ENCODE measurements at regions not wholly inside any gene's neighbourhood (a gene's known extent, or its start where the extent isn't known, plus 50 kb on each side); places are given as distances from the start of the nearest gene placed in this dataset.
"Not testable (repeated sequence)": the region's sequence is repeated elsewhere in the genome, so short reads cannot be mapped to it uniquely, and the experiment has no call there.

DNA sequence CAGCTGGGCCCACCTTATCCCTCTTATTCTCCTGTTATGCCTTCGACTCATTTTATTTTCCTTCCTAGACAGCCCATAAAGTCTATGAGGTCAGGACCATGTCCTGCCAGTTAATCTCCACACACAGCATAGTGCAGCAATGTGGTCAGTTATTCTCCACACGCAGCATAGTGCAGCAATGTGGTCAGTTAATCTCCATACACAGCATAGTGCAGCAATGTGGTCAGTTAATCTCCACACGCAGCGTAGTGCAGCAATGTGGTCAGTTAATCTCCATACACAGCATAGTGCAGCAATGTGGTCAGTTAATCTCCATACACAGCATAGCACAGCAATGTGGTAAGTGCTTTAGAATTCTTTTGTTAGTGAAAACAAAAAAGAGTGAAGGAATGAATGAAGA, 77.8 kb downstream of the TEX36 start:
- DNase-seq (ENCODE audit: low read depth in 2 of 2) = no peak

DNA sequence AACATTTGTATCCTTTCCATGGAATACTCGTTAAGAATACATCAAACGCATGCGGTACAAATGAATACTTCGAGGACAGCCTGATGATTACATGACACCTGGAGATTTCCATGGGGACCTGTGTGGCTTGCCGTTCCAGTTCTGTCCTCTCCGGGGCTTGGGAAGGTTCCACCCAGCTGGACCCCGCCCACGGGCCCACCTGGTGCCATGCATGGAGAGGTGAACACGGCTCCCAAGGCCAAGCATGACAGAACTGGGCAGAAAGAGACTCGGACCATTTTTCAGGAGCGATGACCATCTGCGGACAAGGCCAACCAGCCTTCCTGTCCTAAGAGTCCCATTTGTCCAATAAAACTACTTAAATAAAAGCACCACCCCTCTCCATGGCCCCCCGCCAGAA, 80.1 kb downstream of the TEX36 start:
- no peak for DNase-seq (ENCODE audit: low read depth in 2 of 2)

DNA sequence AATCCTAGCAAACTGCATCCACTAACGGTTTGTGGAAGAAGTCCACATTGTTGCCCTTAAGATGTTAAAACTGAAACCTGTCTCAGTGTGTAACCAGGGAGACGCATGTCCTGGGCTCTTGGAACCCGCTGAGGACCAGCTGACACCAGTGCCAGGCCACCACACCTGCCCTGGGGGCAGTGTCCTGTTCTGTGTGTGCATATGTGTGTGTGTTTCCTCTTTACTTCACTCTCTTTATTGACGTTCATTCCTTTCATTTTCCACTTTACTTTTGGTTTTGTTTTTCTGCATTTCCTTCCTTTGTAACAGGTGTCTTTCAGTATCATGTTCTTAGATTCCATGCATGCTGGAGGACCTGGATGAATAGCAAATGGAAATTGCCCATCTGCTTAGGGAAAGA, 83.8 kb downstream of the TEX36 start:
- DNase-seq (ENCODE audit: low read depth in 2 of 2) = no peak

DNA sequence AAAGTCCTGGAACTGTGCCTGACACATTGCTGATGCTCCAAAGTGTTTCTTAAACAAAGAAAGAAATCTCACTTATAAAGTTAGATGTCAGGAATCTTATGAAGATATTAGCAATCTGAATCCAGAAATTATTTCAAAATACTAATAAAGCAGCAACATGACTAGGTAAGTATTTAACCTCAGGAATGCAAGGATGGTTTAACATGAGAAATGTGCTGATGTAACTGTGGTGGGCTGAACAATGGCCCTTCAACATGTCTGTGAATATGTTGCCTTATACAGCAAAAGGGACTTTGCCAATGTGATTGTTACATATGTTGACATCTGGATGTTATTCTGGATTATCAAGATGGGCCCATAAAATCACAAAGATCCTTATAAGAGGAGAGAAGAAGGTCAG, 87.1 kb downstream of the TEX36 start:
- no peak for DNase-seq (ENCODE audit: low read depth in 2 of 2)

DNA sequence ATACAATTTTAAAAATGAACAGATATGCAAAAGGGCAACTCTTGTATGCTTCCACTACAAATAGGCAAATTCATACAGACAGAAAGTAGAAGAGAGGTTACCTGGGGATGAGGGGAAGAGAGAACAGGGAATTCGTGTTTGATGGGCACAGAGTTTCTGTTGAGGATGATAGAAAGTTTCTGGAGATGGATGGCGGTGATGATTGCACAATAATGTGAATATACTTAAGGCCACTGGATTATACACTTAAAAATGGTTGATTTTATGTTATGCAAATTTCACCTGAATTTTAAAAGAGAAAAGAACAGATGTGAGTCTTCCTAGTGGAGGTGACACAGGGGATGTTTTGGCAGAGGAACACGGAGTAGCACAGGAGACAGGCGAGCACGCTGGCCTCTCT, 89.3 kb downstream of the TEX36 start:
- no peak for DNase-seq (ENCODE audit: low read depth in 2 of 2)

DNA sequence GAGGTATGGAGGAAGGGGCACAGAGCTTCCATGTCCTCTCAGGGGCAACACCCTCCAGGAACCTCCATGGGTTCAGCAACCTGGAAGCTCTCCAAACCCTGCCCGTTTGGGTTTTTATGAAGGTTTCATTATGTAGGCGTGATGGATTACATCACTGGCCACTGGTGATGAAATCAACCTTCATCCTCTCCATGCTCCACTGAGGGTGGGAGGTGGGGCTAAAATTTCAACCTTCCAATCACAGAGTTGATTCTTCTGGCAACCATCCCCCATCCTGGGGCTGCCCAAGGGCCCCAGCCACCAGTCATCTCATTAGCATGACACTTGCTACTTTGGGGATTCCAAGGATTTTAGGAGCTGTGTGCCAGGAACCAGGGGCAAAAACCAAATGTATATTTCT, 90.1 kb downstream of the TEX36 start:
- DNase-seq (ENCODE audit: low read depth in 2 of 2) = no peak

DNA sequence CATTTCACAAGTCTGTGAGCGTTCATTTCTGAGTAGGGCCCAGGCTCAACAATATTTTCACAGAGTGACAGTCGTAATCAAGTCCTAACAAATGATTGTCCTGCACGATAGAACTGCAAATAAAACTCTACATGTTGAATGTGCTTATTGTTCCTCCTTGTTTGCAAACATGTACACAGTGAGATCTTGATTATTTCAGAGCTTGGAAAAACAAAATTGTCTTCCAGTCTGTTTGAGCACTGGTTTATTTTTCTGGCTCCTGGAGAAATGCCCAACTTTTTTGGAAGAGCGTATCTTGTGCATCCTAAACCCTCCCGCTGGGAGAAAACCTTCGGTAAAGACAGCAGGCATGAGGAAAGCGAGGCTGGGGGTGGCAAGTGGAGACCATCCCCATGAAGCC, 91.1 kb downstream of the TEX36 start:
- no peak for DNase-seq (ENCODE audit: low read depth in 2 of 2)

DNA sequence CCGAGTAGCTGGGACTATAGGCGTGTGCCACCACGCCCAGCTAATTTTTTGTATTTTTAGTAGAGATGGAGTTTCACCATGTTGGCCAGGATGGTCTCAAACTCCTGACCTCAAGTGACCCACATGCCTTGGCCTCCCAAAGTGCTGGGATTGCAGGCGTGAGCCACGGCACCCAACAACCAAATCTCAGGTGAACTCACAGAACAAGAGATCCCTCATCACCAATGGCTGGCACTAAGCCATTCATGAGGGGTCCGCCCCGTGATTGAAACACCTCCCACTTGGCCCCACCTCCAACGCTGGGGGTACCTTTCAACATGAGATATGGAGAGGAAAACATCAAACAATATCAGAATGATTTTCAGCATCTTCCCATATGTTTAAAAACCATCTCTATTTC, 94.2 kb downstream of the TEX36 start:
- not testable (repeated sequence) for DNase-seq (ENCODE audit: low read depth in 2 of 2)

DNA sequence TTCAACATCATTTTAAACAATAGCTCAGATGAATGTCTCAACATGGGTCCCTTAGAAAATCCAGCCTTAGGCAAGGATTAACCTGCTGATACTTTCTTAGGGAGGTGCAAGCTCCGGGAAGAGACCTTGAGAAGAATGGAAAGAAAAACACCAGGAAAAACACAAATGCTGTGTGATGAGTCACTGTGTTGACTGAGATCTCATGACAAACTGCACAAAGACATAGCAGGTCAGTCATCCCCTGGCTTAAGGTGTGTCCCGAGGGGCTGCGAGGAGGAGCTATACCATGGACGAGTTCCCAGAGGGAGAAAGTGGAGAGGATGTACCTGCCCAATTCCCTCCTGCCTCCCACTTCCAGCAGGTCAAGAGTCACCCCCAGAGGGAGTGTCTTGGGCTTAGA, 98.0 kb downstream of the TEX36 start:
- no peak for DNase-seq (ENCODE audit: low read depth in 2 of 2)

DNA sequence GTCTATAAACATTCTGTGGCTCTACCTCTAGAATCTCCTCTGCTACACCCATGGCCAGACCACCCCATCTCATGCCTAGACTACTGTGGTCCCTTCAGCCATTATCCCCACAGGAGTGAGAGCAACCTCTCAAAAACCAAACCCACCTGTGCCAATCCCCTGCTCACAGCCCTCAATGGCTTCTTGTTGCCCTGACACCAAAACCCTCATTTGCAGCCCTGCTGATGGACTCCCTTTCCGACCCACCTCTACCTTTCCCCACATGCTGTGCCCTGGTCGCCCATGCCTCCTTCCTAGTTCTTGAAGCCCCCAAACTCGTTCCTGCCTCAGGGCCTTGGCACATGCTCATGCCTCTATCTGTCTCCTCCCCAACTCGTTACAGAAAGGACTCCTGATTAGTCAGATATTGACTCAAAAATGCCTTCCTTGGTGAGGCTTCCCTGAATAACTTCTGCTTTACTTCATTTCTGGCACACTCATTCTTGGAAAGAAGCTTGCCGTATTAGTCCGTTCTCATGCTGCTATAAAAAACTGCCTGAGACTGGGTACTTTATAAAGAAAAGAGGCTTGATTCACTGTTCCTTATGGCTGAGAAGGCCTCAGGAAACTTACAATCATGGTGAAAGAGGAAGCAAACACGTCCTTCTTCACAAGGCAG, 104.2 kb downstream of the TEX36 start:
- no peak for DNase-seq (ENCODE audit: low read depth in 2 of 2)

DNA sequence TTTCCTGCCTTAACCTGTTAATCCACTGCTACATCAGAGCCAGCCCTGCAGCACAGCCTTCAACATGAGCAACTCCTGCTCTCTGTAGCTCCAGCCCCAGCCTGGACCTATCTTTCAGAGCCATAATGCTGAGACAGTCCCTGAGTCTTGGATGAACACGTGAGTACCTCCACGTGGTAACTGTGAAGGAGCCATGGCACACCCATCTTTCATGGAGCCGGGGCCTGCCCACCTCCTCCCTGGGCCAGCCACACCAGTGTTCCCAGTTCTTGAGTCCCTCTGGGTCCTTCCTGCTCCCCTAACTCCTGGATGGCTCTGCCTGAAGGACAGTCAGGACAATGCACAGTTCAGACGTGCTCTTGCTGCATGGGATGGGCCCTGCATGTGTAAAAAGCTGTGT, 107.1 kb downstream of the TEX36 start:
- no peak for DNase-seq (ENCODE audit: low read depth in 2 of 2)

DNA sequence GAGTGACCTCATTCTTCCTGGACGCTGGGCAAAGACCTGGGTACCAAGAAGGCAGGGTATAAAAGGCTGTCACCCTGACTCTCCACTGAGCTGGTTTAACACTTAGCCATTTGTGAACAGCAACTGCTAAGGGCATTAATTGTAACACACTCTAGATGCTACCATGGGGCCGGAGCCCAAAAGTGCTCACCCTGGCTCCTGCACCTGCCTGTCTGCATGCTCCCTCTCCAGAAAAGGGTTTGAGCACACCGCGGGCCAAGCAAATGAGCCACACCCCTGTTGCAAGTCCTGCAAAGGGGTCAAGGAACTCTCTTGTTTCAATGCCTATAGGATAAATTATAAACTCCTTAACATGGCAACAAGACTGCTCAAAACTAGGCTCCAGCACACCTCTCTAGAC, 114.8 kb downstream of the TEX36 start:
- no peak for DNase-seq (ENCODE audit: low read depth in 2 of 2)

DNA sequence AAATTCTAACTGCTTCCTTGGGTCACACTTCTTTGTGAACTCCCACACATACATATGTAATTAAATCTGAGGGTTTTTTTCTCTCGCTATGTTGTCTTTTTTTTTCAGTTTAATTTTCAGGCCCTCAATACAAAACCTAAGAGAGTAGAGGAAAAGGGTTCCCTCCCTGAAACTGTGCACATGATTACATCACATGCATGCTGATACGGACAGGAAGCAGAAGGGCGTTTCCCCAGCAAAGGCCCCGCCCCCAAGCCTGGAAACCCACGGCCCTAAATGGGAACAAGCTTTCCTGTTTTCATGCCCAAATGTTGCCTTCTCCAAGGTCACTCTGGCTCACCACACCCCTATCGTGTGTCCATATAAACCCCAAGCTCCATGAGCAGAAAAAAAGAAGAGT, 115.4 kb downstream of the TEX36 start:
- no peak for DNase-seq (ENCODE audit: low read depth in 2 of 2)

DNA sequence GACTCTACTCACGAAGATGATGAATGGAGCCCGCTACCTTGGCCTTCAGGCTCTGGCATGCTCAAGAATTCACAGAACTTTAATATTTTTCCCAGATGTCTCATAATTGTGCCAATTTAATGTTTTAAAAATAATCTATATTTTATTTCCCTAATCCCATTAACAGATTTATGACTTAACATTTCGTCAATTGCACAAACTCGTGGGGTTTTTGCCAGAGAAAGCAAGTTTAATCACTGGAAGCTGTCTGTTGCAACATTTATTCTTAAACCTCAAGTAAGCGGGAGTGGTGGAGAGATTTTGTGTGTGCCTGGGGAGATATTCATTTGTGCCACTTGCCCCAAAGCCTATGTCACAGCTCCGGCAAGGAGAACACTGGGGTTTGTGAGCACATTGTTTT, 117.9 kb downstream of the TEX36 start:
- no peak for DNase-seq (ENCODE audit: low read depth in 2 of 2)

DNA sequence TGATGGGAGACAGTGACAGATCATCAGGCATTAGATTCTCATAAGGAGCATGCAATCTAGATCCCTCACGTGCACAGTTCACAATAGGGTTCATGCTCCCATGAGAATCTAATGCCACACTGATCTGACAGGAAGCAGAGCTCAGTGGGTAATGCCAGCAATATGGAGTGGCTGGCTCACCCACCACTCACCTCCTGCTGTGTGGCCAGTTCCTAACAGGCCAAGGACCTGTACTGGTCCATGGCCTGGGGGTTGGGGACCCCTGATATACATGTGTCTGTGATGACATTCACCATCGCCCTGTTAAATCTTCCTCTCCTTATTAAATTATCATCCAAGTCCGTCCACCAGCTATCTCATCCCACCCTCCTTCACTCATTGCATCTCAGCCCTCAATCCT, 118.4 kb downstream of the TEX36 start:
- DNase-seq (ENCODE audit: low read depth in 2 of 2) = no peak

DNA sequence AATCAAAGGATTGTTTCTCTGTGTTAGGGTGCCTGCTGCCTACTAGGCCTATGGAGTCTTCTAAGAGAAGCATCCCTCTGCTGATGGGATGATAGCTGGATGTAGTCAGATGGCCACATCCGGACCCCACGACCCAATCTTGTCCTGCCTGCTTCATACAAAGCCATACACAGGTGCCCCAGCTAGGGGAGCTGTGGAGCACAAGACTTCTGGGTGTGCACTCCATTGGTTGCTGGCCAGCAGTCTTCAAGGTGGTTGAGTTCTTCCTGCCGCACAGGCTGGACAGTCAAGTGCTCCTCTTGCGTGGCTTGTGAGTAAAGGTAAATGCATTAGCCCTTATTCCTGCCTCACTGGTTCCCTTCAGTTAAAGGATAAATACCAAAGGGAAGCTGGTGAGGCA, 120.2 kb downstream of the TEX36 start:
- no peak for DNase-seq (ENCODE audit: low read depth in 2 of 2)

DNA sequence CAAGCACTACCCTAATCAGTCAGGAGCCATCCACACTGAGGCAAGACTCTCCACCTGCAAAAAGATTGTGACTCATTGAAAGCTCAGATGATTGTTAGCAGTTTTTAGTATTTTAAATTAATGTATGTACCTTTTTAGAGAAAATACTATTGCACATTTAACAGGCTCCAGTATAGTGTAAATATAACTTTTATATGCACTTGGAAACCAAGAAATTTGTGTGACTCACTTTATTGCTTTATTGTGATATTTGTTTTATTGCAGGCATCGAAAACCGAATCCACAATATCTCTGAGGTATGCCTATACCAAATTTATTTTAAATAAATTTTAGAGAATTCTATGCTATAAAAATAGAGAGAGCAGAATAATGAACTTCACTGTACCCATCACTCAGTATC, 122.0 kb downstream of the TEX36 start:
- DNase-seq (ENCODE audit: low read depth in 2 of 2) = no peak

DNA sequence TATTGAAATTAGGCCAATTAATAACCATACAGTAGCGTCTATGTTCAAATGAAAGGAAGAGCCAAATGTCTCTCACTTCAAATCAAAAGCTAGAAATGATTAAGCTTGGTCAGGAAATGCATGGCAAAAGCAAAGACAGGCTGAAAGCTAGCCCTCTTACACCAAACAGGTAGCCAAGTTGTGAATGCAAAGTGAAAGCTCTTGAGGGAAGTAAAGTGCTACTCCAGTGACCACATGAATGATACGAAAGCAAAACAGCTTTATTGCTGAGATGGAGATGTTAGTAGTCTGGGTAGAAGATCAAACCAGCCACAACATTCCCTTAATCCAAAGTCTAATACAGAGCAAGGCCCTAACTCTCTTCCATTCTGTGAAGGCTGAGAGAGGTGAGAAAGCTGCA, 123.8 kb downstream of the TEX36 start:
- no peak for DNase-seq (ENCODE audit: low read depth in 2 of 2)

DNA sequence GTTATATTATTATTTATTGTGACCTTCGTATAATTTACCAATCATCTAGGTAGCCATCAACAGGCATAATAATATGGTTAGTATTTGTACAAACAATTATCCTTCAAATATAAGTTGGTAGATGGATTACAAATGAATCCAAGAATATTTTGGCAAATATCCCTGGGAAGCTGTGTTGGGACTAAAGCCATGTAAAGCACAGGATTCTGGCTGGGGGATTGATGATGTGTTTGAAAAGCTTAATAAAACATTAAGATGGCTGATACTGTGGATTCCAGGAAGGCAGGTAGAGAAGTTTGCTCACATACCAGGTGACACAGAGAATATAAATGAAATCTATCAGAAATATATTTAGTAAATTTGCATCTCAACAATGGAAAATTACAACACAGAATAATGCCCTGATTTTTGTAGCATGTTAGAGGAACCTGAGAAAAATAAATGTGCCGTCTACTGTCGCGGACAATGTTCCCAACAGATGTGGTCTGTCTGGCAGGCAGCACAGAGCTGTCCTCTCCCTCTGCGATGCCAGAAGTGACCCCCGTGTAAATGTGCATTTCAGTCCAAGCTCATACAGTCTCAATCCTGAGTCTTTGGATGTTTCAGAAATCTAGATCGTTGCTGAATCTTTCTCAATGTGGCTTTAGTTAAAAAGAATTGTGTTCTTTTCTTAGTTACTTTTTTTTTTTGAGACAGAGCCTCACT, 125.0 kb downstream of the TEX36 start:
- DNase-seq (ENCODE audit: low read depth in 2 of 2) = no peak

DNA sequence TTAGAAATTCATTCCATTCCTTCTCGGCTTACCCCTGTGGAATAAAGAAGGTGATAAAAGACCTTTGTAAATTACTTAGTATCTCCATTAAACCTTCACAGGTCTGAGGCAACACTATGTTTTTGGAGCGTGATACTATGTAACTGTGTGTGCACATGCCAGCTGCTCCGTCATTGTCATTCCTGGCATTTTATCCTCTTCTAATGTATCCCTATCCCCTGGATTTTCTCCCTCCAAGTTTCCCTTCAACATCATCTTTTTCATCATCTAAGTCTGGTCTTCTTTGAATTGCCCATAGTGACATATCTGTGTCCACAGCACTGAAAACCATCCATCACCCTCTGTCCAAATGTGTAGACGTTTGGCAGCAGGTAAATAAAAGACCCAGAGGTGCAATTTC, 125.7 kb downstream of the TEX36 start:
- DNase-seq (ENCODE audit: low read depth in 2 of 2) = no peak

DNA sequence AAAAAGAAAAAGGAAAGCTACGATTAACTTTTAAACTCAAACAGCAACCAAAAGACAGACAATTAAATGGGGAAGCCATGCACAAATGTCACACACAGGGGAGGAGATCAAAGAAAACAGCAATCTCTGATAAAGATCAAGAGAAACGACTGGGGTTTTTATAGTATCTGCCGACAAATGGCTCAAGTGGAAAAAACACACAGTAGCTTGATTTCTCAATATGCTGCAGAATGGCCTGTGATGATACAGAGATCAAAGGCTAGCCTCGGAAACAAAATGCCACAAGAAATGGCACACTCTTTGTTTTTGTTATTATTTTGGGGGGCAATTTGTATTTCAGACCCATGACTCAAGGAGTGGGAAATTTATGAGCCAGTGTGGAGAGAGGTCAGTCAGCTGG, 126.1 kb downstream of the TEX36 start:
- no peak for DNase-seq (ENCODE audit: low read depth in 2 of 2)

DNA sequence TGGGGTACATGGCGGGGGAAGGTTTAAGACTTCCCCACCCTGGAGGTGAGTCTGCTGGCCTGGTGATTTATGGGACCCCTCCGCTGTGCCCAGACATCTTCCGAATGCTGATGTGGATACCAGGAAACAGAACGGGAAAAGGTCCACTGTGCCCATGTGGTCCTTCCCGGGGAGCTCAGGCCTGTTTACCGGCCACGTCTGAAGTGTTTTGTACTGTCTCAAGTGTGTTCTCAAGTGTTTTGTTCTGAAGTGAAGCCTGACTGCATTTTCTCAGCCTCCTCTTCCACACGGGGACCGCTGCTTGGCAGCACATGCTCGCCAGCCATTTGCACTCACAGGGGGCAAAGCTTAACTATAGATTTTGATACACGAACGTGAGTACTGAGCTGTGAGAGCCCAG, 127.2 kb downstream of the TEX36 start:
- no peak for DNase-seq (ENCODE audit: low read depth in 2 of 2)

DNA sequence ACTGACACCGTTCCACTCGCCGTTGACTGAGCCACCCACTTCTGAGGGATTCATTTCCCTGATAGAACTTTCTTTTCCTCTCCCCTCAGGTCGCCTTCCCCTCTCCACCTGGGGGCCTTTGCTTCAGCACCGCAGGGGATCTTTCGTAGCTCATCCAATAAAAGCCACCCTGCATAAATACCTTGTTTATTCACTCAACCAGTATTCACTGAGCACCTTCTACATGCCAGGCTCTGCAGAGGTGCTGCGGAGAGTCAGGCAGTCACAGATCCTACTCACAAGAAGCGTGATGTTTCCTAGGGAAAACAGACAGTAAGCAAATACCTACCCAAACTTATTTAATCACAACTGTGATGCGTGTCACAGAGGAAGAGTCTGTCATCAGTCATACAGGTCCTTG, 127.7 kb downstream of the TEX36 start:
- DNase-seq (ENCODE audit: low read depth in 2 of 2) = no peak

DNA sequence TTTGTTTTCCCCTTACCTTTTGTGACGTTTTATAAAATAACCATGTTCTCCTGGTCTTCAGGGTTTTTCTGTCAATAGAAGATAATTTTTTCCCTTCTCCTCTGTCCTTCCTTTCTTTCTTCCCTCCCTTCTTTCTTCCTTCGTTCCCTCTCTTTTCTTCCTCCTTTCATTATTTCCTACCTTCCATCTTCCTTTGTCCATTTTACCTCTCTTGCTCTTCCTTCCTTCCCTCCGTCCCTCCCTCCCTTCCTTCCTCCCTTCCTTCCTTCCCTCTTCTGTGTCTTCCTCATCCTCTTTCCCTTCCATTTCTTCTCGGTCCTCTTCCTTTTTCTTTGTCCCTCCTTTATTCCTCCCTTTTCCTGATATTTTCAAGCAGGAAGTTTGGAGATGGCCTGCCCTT, 128.2 kb downstream of the TEX36 start:
- no peak for DNase-seq (ENCODE audit: low read depth in 2 of 2)
